ENCODE measurements at regions not wholly inside any gene's neighbourhood (a gene's known extent, or its start where the extent isn't known, plus 50 kb on each side); places are given as distances from the start of the nearest gene placed in this dataset.

DNA sequence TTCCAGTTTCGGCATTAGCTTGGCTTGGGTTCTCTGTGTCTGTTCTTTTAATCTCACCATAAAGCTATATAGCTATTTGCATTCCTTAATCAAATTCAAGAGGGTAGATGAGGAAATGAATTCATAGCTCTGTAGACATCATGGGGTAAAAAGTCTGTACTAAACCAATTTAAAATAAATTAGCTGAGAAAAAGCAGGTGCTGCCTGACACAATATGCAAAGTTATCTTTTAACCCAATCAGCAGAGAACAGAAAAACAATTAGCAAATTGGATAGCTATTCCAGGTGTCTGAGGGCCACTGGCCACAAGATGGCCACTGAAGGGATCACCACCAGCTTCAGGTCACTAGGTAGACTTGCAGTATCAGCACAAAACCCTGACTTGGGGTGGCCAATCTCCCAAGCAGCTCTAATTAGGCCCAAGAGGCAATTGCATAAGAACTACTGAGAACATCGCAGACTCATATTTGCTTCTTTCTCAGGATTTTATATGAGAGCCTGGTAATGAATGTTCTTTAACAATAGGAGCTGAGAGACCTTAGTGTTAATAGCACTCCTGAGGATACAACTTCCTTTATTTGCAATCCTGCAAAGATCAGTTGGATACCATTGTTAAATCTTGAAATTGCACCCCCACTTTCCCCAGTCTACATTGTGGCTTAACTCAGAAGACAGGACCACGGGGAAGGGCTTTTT lies 494.3 kb downstream of the PDCD6IP start:
- TF ChIP-seq, protein P1, sequence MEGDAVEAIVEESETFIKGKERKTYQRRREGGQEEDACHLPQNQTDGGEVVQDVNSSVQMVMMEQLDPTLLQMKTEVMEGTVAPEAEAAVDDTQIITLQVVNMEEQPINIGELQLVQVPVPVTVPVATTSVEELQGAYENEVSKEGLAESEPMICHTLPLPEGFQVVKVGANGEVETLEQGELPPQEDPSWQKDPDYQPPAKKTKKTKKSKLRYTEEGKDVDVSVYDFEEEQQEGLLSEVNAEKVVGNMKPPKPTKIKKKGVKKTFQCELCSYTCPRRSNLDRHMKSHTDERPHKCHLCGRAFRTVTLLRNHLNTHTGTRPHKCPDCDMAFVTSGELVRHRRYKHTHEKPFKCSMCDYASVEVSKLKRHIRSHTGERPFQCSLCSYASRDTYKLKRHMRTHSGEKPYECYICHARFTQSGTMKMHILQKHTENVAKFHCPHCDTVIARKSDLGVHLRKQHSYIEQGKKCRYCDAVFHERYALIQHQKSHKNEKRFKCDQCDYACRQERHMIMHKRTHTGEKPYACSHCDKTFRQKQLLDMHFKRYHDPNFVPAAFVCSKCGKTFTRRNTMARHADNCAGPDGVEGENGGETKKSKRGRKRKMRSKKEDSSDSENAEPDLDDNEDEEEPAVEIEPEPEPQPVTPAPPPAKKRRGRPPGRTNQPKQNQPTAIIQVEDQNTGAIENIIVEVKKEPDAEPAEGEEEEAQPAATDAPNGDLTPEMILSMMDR (IDR thresholded peaks at IDR 0.05; ENCODE audit: low read depth, low read length): no peak
- H3K27me3 ChIP-seq: no peaks in the 10 kb centered on the region

DNA sequence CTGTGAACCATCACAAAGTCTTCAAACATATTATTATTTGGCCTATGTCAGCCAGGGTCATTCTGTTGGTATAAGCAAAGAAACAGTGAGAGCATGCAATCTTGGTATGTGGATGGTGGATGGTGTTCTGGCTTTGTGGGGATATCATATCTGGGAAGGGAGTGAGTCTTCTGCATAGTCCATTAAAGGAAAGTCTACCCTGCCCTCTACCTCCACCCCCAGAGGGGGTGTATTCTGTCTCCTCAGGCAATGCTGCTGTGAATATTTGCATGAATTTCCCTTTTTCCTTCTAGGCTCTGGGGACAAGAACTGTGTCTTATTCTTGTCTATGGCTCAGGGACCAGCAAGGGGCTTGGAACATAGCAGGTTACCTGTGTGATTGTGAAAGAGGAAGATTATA lies 495.8 kb downstream of the PDCD6IP start:
- H3K27me3 ChIP-seq: no peaks in the 10 kb centered on the region
- DNase-seq (ENCODE audit: low read depth in 1 of 2, low spot score in 1 of 2): no peak
- TF ChIP-seq, protein P1 (IDR thresholded peaks at IDR 0.05; ENCODE audit: low read depth, low read length): no peak
- no peaks in the 10 kb centered on the region for H3K36me3 ChIP-seq
- H3K27ac ChIP-seq: no peak overlapping the region
- no peak overlapping the region for H3K4me3 ChIP-seq
- peaks cover 35% of the 10 kb centered on the region for H3K4me1 ChIP-seq (ENCODE audit: low read depth)
- H3K9me3 ChIP-seq (ENCODE audit: low read depth): no peaks in the 10 kb centered on the region

More for the DNA sequence above, 494.3 kb downstream of the PDCD6IP start:
- H3K9me3 ChIP-seq (ENCODE audit: low read depth): no peaks in the 10 kb centered on the region
- peaks cover 25% of the 10 kb centered on the region for H3K4me1 ChIP-seq (ENCODE audit: low read depth)
- no peak overlapping the region for H3K27ac ChIP-seq
- H3K36me3 ChIP-seq: no peaks in the 10 kb centered on the region
- no peak overlapping the region for H3K4me3 ChIP-seq
- DNase-seq (ENCODE audit: low read depth in 1 of 2, low spot score in 1 of 2): no peak

DNA sequence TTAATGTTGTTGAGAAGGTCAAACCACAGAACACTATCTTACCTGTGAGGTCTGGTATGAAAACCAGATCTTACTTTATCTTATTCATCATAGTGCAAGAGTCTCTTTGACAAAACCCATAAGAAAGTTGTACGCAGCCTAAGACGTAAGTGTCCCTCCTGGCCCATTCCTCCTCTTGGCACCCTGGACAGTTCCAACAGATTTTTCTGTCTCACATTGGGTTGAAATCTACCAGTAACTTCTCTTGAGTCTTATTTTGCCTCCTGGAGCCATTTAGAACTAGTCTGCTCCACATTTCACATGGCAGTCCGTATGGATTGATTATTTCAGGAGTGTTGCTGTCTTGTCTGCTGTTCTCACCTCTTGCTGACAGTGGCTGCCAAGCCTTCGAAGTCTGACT lies 498.4 kb downstream of the PDCD6IP start:
- Histone ChIP-seq H3K9me3 (ENCODE audit: low read depth) (no peaks in the 10 kb centered on the region), H3K4me1 (ENCODE audit: low read depth) (peaks cover 43% of the 10 kb centered on the region), H3K27me3 (no peaks in the 10 kb centered on the region), H3K36me3 (no peaks in the 10 kb centered on the region), H3K27ac (no peak overlapping the region), H3K4me3 (no peak overlapping the region)
- DNase-seq (ENCODE audit: low read depth in 1 of 2, low spot score in 1 of 2): peak in 1 of 2 donors; percentile 50
- TF ChIP-seq, protein P1 (IDR thresholded peaks at IDR 0.05; ENCODE audit: low read depth, low read length): no peak

- no peaks in the 10 kb centered on the region for H3K9me3 ChIP-seq (ENCODE audit: low read depth)
- H3K27me3 ChIP-seq: no peaks in the 10 kb centered on the region
- TF ChIP-seq, protein P1 (IDR thresholded peaks at IDR 0.05; ENCODE audit: low read depth, low read length): no peak
- H3K36me3 ChIP-seq: no peaks in the 10 kb centered on the region
- H3K27ac ChIP-seq: no peak overlapping the region
- no peak overlapping the region for H3K4me3 ChIP-seq
- DNase-seq (ENCODE audit: low read depth in 1 of 2, low spot score in 1 of 2): no peak
- H3K4me1 ChIP-seq (ENCODE audit: low read depth): peaks cover 55% of the 10 kb centered on the region
These were observed 500.2 kb downstream of the PDCD6IP start for GRCh38 chr3:34298653-34299052.

GRCh38 chr3:34300621-34301020 lies 502.2 kb downstream of the PDCD6IP start:
- H3K4me3 ChIP-seq: no peak overlapping the region
- TF ChIP-seq, protein P1 (IDR thresholded peaks at IDR 0.05; ENCODE audit: low read depth, low read length): no peak
- peaks cover 59% of the 10 kb centered on the region for H3K4me1 ChIP-seq (ENCODE audit: low read depth)
- H3K27me3 ChIP-seq: no peaks in the 10 kb centered on the region
- DNase-seq (ENCODE audit: low read depth in 1 of 2, low spot score in 1 of 2): no peak
- H3K9me3 ChIP-seq (ENCODE audit: low read depth): no peaks in the 10 kb centered on the region
- no peaks in the 10 kb centered on the region for H3K36me3 ChIP-seq
- H3K27ac ChIP-seq: no peak overlapping the region

Data from cardiac muscle cell (in vitro differentiated cells and primary cell).